ENCODE measurements at regions not wholly inside any gene's neighbourhood (a gene's known extent, or its start where the extent isn't known, plus 50 kb on each side); places are given as distances from the start of the nearest gene placed in this dataset.

GRCh38 chr9:120161776-120162175 is 418.2 kb downstream of the CDK5RAP2 start:
- TF ChIP-seq EZH2 (IDR thresholded peaks at IDR 0.05; ENCODE audit: borderline replicate concordance, low read length) (no peak), CTCF (IDR thresholded peaks at IDR 0.05; ENCODE audit: low read length) (no peak)

All from OCI-LY1 (cell line).